ENCODE measurements at regions not wholly inside any gene's neighbourhood (a gene's known extent, or its start where the extent isn't known, plus 50 kb on each side); places are given as distances from the start of the nearest gene placed in this dataset.

DNA sequence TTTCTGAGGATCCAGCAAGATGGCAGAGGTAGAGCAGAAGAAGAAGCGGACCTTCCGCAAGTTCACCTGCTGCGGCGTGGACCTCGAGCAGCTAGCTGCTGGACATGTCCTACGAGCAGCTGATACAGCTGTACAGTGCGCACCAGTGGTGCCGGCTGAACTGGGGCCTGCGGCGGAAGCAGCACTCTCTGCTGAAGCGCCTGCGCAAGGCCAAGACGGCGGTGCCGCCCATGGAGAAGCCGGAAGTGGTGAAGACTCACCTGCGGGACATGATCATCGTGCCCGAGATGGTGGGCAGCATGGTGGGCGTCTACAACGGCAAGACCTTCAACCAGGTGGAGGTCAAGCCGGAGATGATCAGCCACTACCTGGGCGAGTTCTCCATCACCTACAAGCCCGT, 125.8 kb downstream of the LRIG2 start (continued):
- TF ChIP-seq, protein P1, sequence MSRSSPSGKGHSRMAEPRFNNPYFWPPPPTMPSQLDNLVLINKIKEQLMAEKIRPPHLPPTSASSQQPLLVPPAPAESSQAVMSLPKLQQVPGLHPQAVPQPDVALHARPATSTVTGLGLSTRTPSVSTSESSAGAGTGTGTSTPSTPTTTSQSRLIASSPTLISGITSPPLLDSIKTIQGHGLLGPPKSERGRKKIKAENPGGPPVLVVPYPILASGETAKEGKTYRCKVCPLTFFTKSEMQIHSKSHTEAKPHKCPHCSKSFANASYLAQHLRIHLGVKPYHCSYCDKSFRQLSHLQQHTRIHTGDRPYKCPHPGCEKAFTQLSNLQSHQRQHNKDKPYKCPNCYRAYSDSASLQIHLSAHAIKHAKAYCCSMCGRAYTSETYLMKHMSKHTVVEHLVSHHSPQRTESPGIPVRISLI (CRISPR knock-in tag; IDR thresholded peaks at IDR 0.05; ENCODE audit: borderline replicate concordance): no peak
- TF ChIP-seq ZNF768 (CRISPR knock-in tag; IDR thresholded peaks at IDR 0.05) (no peak), ZNF260 (CRISPR knock-in tag; IDR thresholded peaks at IDR 0.05; ENCODE audit: borderline replicate concordance, low read depth) (no peak)

GRCh38 chr1:113199760-113200455, 126.9 kb downstream of the LRIG2 start:
- Histone ChIP-seq H3K4me1 (ENCODE audit: insufficient read depth, low read length) (no peaks in the 10 kb centered on the region), H3K27me3 (ENCODE audit: control insufficient read depth in 1 of 2, insufficient read depth in 2 of 2, low read length in 2 of 2) (no peaks in the 10 kb centered on the region), H3K27ac (ENCODE audit: extremely low read length, insufficient read depth, low read length) (no peak overlapping the region), H4K20me1 (ENCODE audit: insufficient read depth, low read length) (no peaks in the 10 kb centered on the region), H3K36me3 (replicated peaks in 1 of 2; ENCODE audit: control insufficient read depth in 1 of 2, insufficient read depth in 2 of 2, low read length in 2 of 2) (no peaks in the 10 kb centered on the region), H3K4me3 (replicated peaks in 1 of 3; ENCODE audit: insufficient read depth in 1 of 3, low read depth in 2 of 3, low read length in 3 of 3) (no peak overlapping the region), H3K9me3 (ENCODE audit: low read length) (no peaks in the 10 kb centered on the region), H3K9ac (ENCODE audit: insufficient read depth, low read depth, low read length) (no peak overlapping the region), H2AFZ (ENCODE audit: low read length) (no peak overlapping the region), H3K4me2 (ENCODE audit: low read depth, low read length) (no peak overlapping the region), H3K79me2 (ENCODE audit: insufficient read depth, low read length) (no peaks in the 10 kb centered on the region)
- ChIA-PET CTCF (ENCODE audit: low intra/inter-chr PET ratio, low total read pairs) (no interaction called here), POLR2A (no interaction called here)
- DNase-seq (ENCODE audit: low spot score) (no peak), FAIRE-seq (no peak), ATAC-seq (no peak)
- 27% methylated on average over 8 of the region's 8 CpGs for WGBS (ENCODE audit: low lambda C conversion rate)
- in situ Hi-C loops (cut with HindIII; ENCODE audit: extremely low pct_ligation_motif_present, low pct_unique_long_range_greater_than_20kb): no loop called here
- TF ChIP-seq ZFP36L2 (CRISPR knock-in tag; IDR thresholded peaks at IDR 0.05): no peak
- TF ChIP-seq SNAPC5 (CRISPR knock-in tag; IDR thresholded peaks at IDR 0.05; ENCODE audit: borderline replicate concordance): no peak
- no peak for TF ChIP-seq DR1 (CRISPR knock-in tag; IDR thresholded peaks at IDR 0.05)
- no peak for TF ChIP-seq TGIF2 (CRISPR knock-in tag; IDR thresholded peaks at IDR 0.05)
- no peak for TF ChIP-seq ZNF414 (CRISPR knock-in tag; IDR thresholded peaks at IDR 0.05)
- no peak for TF ChIP-seq MEIS1 (CRISPR knock-in tag; IDR thresholded peaks at IDR 0.05; ENCODE audit: borderline replicate concordance)
- no peak for TF ChIP-seq ZNF232 (CRISPR knock-in tag; IDR thresholded peaks at IDR 0.05; ENCODE audit: borderline replicate concordance)
- TF ChIP-seq ZNF788 (CRISPR knock-in tag; IDR thresholded peaks at IDR 0.05; ENCODE audit: borderline replicate concordance): no peak
- intact Hi-C loops (cut with micrococcal nuclease; ENCODE audit: unreplicated experiment): no loop called here
- BruUV-seq (replicated peaks): no TSS peak
